Subcutaneous abdominal adipose tissue (tissue), 5 donors: ENCODE measurements at regions not wholly inside any gene's neighbourhood (a gene's known extent, or its start where the extent isn't known, plus 50 kb on each side); places are given as distances from the start of the nearest gene placed in this dataset.

Experiments used
- H3K27ac ChIP-seq: one replicate; pipeline ENCODE4 v1.7.0; 2013; ENCODE audit warnings: low read depth, mild to moderate bottlenecking, inconsistent platforms, low read length, moderate library complexity
- H3K27me3 ChIP-seq, 5 donors: one replicate each; pipeline ENCODE4 v1.7.0; 2013; ENCODE audit warnings: low read length in 5 of 5, inconsistent platforms in 1 of 5; ENCODE audit not compliant: control insufficient read depth in 5 of 5, insufficient read depth in 4 of 5
- H3K36me3 ChIP-seq, 5 donors: one replicate each; pipeline ENCODE4 v1.7.0; 2013; ENCODE audit warnings: low read length in 5 of 5; ENCODE audit not compliant: control insufficient read depth in 5 of 5, insufficient read depth in 5 of 5
- H3K4me1 ChIP-seq, 5 donors: one replicate each; pipeline ENCODE4 v1.7.0; 2013; ENCODE audit warnings: low read length in 5 of 5, mild to moderate bottlenecking in 3 of 5, moderate library complexity in 1 of 5; ENCODE audit not compliant: control insufficient read depth in 5 of 5, insufficient read depth in 5 of 5
- H3K4me3 ChIP-seq, 5 donors: one replicate each; pipeline ENCODE4 v1.7.0; 2013; ENCODE audit warnings: low read length in 5 of 5, low read depth in 1 of 5
- H3K9ac ChIP-seq, 5 donors: one replicate each; pipeline ENCODE4 v1.7.0; 2013; ENCODE audit warnings: low read length in 5 of 5, mild to moderate bottlenecking in 4 of 5, moderate library complexity in 3 of 5
- H3K9me3 ChIP-seq, 5 donors: one replicate each; pipeline ENCODE4 v1.7.0; 2013; ENCODE audit warnings: low read length in 5 of 5; ENCODE audit not compliant: control insufficient read depth in 5 of 5
- donor health status: healthy.
- donor health status: healthy.
- donor health status: healthy.
- donor health status: healthy.
- donor health status: healthy.

GRCh38 chr17:33832262-33832661 is 422.8 kb upstream of the CCL2 start:
- Histone ChIP-seq H3K36me3 (no peaks in the 10 kb centered on the region), H3K9ac (no peak overlapping the region), H3K4me3 (no peak overlapping the region), H3K27me3 (no peaks in the 10 kb centered on the region), H3K27ac (no peak overlapping the region), H3K9me3 (no peaks in the 10 kb centered on the region), H3K4me1 (no peaks in the 10 kb centered on the region)

- H3K9me3 ChIP-seq, result no peaks in the 10 kb centered on the region
- H3K27me3 ChIP-seq, result peaks cover 0 to 4% (median 0%) of the 10 kb centered on the region in 5 donors
- no peak overlapping the region for H3K4me3 ChIP-seq
- H3K9ac ChIP-seq, result no peak overlapping the region
- no peak overlapping the region for H3K27ac ChIP-seq
- H3K4me1 ChIP-seq, result no peaks in the 10 kb centered on the region
- no peaks in the 10 kb centered on the region for H3K36me3 ChIP-seq
Measured at GRCh38 chr17:33837281-33837680, 417.8 kb upstream of the CCL2 start.

- H3K9me3 ChIP-seq, result no peaks in the 10 kb centered on the region
- no peak overlapping the region for H3K4me3 ChIP-seq
- no peak overlapping the region for H3K9ac ChIP-seq
Measured at GRCh38 chr17:33838281-33838680, 416.8 kb upstream of the CCL2 start.

GRCh38 chr17:33847900-33848299 is 407.2 kb upstream of the CCL2 start:
- Histone ChIP-seq H3K27me3 (peaks cover 0 to 6% (median 0%) of the 10 kb centered on the region in 5 donors), H3K4me1 (no peaks in the 10 kb centered on the region), H3K4me3 (no peak overlapping the region), H3K9me3 (no peaks in the 10 kb centered on the region), H3K9ac (no peak overlapping the region), H3K27ac (no peak overlapping the region), H3K36me3 (no peaks in the 10 kb centered on the region)

More at GRCh38 chr17:33838281-33838680, 416.8 kb upstream of the CCL2 start:
- no peaks in the 10 kb centered on the region for H3K36me3 ChIP-seq
- H3K4me1 ChIP-seq, result no peaks in the 10 kb centered on the region
- no peak overlapping the region for H3K27ac ChIP-seq
- peaks cover 0 to 5% (median 0%) of the 10 kb centered on the region in 5 donors for H3K27me3 ChIP-seq

- Histone ChIP-seq H3K27ac (no peak overlapping the region), H3K36me3 (no peaks in the 10 kb centered on the region), H3K27me3 (peaks cover 0 to 6% (median 0%) of the 10 kb centered on the region in 5 donors), H3K4me1 (no peaks in the 10 kb centered on the region), H3K9me3 (no peaks in the 10 kb centered on the region), H3K4me3 (no peak overlapping the region), H3K9ac (no peak overlapping the region)
Measured at GRCh38 chr17:33848433-33848832, 406.7 kb upstream of the CCL2 start.

- Histone ChIP-seq H3K4me3 (no peak overlapping the region), H3K27me3 (peaks cover 0 to 8% (median 6%) of the 10 kb centered on the region in 5 donors), H3K9ac (no peak overlapping the region), H3K9me3 (no peaks in the 10 kb centered on the region), H3K36me3 (no peaks in the 10 kb centered on the region), H3K4me1 (no peaks in the 10 kb centered on the region), H3K27ac (no peak overlapping the region)
Measured at GRCh38 chr17:33854596-33854995, 400.5 kb upstream of the CCL2 start.

GRCh38 chr17:33858121-33858520 is 397.0 kb upstream of the CCL2 start:
- no peaks in the 10 kb centered on the region for H3K9me3 ChIP-seq
- H3K4me3 ChIP-seq, result no peak overlapping the region
- no peak overlapping the region for H3K27ac ChIP-seq
- peaks cover 3 to 13% (median 8%) of the 10 kb centered on the region in 5 donors for H3K27me3 ChIP-seq
- H3K9ac ChIP-seq, result no peak overlapping the region
- no peaks in the 10 kb centered on the region for H3K36me3 ChIP-seq
- no peaks in the 10 kb centered on the region for H3K4me1 ChIP-seq

GRCh38 chr17:33858682-33859081 is 396.4 kb upstream of the CCL2 start:
- H3K4me3 ChIP-seq, result no peak overlapping the region
- H3K36me3 ChIP-seq, result no peaks in the 10 kb centered on the region
- H3K4me1 ChIP-seq, result no peaks in the 10 kb centered on the region
- H3K9me3 ChIP-seq, result no peaks in the 10 kb centered on the region
- H3K27ac ChIP-seq, result no peak overlapping the region
- H3K9ac ChIP-seq, result no peak overlapping the region
- H3K27me3 ChIP-seq, result peaks cover 3 to 13% (median 8%) of the 10 kb centered on the region in 5 donors

- Histone ChIP-seq H3K4me1 (no peaks in the 10 kb centered on the region), H3K9me3 (no peaks in the 10 kb centered on the region), H3K4me3 (no peak overlapping the region), H3K36me3 (no peaks in the 10 kb centered on the region), H3K27me3 (peaks cover 0 to 10% (median 3%) of the 10 kb centered on the region in 5 donors), H3K27ac (no peak overlapping the region), H3K9ac (no peak overlapping the region)
Measured at GRCh38 chr17:33862772-33863602, 392.1 kb upstream of the CCL2 start.

GRCh38 chr17:33864758-33865229 is 390.3 kb upstream of the CCL2 start:
- Histone ChIP-seq H3K27me3 (peaks cover 0 to 10% (median 3%) of the 10 kb centered on the region in 5 donors), H3K9me3 (no peaks in the 10 kb centered on the region), H3K27ac (no peak overlapping the region), H3K4me1 (no peaks in the 10 kb centered on the region), H3K4me3 (no peak overlapping the region), H3K36me3 (no peaks in the 10 kb centered on the region), H3K9ac (no peak overlapping the region)
